DLD1 (cell line): ENCODE measurements at regions not wholly inside any gene's neighbourhood (a gene's known extent, or its start where the extent isn't known, plus 50 kb on each side); places are given as distances from the start of the nearest gene placed in this dataset.

Experiments
- in situ Hi-C: cut with HindIII; loops from 2 replicates; pipeline ENCODE4 v1.10.0; 2017; ENCODE audit warnings: low sequenced_read_pairs

GRCh38 chr16:54346041-54346440 is 59.5 kb upstream of the IRX3 start:
- in situ Hi-C loops, result no loop called here

- in situ Hi-C loops, result no loop called here
Observed at GRCh38 chr16:54344646-54345630, 58.4 kb upstream of the IRX3 start.

GRCh38 chr16:54342966-54343365 is 56.4 kb upstream of the IRX3 start:
- in situ Hi-C loops, result no loop called here

- in situ Hi-C loops, result no loop called here
Observed at GRCh38 chr16:54341892-54342776, 55.5 kb upstream of the IRX3 start.

GRCh38 chr16:54340531-54340930 is 53.9 kb upstream of the IRX3 start:
- in situ Hi-C loops, result no loop called here

GRCh38 chr16:54336631-54337204 is 50.1 kb upstream of the IRX3 start:
- in situ Hi-C loops, result loop anchor here (5.0 kb wide), 1 partner anchor 54 kb away; no protein-coding TSS in a partner anchor
